ENCODE measurements at regions not wholly inside any gene's neighbourhood (a gene's known extent, or its start where the extent isn't known, plus 50 kb on each side); places are given as distances from the start of the nearest gene placed in this dataset.

- TF ChIP-seq GATA2 (IDR thresholded peaks at IDR 0.05; ENCODE audit: low read depth, low read length) (peak; percentile 84), GATA3 (IDR thresholded peaks at IDR 0.05; ENCODE audit: low read depth, low read length) (peak; percentile 70)
Observed at GRCh38 chr1:182735343-182735742, 51.0 kb upstream of the RGS8 start.

- no peak for TF ChIP-seq GATA3 (IDR thresholded peaks at IDR 0.05; ENCODE audit: low read depth, low read length)
- TF ChIP-seq GATA2 (IDR thresholded peaks at IDR 0.05; ENCODE audit: low read depth, low read length) = no peak
Observed at GRCh38 chr1:182739545-182739944, 50.0 kb upstream of the NPL start.
